Skeletal muscle satellite cell (primary cell): ENCODE measurements at regions not wholly inside any gene's neighbourhood (a gene's known extent, or its start where the extent isn't known, plus 50 kb on each side); places are given as distances from the start of the nearest gene placed in this dataset.
"Not testable (repeated sequence)": the region's sequence is repeated elsewhere in the genome, so short reads cannot be mapped to it uniquely, and the experiment has no call there.

Experiments used
- H3K27me3 ChIP-seq: 2 replicates; pipeline ENCODE4 v1.7.0; 2013; ENCODE audit warnings: low read length; ENCODE audit not compliant: control insufficient read depth, insufficient read depth
- H3K36me3 ChIP-seq: 2 replicates; pipeline ENCODE4 v1.7.0; 2013; ENCODE audit warnings: mild to moderate bottlenecking, control low read depth, low read length; ENCODE audit not compliant: insufficient read depth
- H3K4me1 ChIP-seq: 2 replicates; pipeline ENCODE4 v1.7.0; 2013; ENCODE audit warnings: low read length; ENCODE audit not compliant: control insufficient read depth, insufficient read depth
- H3K4me2 ChIP-seq: 2 replicates; pipeline ENCODE4 v1.7.0; 2013; ENCODE audit warnings: mild to moderate bottlenecking, low read length
- H3K4me3 ChIP-seq: 2 replicates; pipeline ENCODE4 v1.7.0; 2013; ENCODE audit warnings: low read length
- H3K9ac ChIP-seq: 2 replicates; pipeline ENCODE4 v1.7.0; 2013; ENCODE audit warnings: mild to moderate bottlenecking, low read depth, low read length, moderate library complexity
- H3K9me3 ChIP-seq: replicated peaks from 2 replicates; pipeline ENCODE4 v1.7.0; 2013; ENCODE audit warnings: mild to moderate bottlenecking, control low read depth, low read length

- H3K9me3 ChIP-seq, H3K4me3 ChIP-seq, H3K36me3 ChIP-seq, H3K9ac ChIP-seq, H3K4me1 ChIP-seq, H3K4me2 ChIP-seq: not testable (repeated sequence)
- H3K27me3 ChIP-seq = peaks cover 31% of the 10 kb centered on the region
These were observed 275.5 kb downstream of the C7orf25 start for GRCh38 chr7:42636380-42636779.

DNA sequence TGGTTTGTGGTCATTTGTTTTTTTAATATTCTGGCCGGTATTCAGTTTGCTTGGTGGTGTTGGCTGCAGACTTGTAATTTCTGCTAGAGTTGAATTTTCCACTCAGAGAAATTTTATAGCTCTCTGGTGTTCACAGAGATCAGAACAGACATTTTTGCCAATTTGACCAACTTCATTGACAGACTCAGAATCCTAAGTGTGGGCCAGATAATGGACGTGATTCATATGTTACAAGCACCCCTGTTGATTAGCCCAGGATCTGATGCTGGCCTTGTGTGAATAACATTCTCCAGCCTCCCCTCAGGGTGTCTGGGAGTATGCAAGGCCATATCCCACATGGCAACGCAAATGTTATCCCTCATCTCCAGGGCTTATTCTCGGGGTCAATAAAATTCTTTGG lies 283.8 kb downstream of the C7orf25 start:
- H3K9ac ChIP-seq = no peak overlapping the region
- H3K27me3 ChIP-seq = peaks cover 20% of the 10 kb centered on the region
- no peak overlapping the region for H3K4me2 ChIP-seq
- no peaks in the 10 kb centered on the region for H3K9me3 ChIP-seq
- H3K4me1 ChIP-seq = no peaks in the 10 kb centered on the region
- no peak overlapping the region for H3K4me3 ChIP-seq
- no peaks in the 10 kb centered on the region for H3K36me3 ChIP-seq

DNA sequence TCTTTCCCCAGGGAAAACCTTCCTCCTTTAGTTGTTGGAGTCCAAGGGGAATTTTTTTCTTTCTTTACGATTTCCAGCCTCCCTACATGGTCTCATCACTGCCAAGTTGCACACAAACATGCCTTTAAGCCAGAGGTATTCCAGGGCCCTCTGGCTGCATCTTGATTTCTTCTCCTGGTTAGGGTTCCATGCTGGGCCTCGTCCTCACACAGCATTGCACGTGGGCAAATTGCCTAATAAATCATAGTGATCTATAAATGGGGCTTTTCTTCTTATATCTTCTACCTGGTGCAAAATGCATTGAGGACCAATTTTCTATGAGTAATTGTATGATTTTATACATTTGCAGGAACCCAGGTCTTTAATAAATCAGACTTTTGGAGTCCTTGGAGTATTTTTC lies 284.2 kb downstream of the C7orf25 start:
- Histone ChIP-seq H3K27me3 (peaks cover 17% of the 10 kb centered on the region), H3K9me3 (no peaks in the 10 kb centered on the region), H3K9ac (no peak overlapping the region), H3K4me3 (no peak overlapping the region), H3K4me1 (no peaks in the 10 kb centered on the region), H3K4me2 (no peak overlapping the region), H3K36me3 (no peaks in the 10 kb centered on the region)

DNA sequence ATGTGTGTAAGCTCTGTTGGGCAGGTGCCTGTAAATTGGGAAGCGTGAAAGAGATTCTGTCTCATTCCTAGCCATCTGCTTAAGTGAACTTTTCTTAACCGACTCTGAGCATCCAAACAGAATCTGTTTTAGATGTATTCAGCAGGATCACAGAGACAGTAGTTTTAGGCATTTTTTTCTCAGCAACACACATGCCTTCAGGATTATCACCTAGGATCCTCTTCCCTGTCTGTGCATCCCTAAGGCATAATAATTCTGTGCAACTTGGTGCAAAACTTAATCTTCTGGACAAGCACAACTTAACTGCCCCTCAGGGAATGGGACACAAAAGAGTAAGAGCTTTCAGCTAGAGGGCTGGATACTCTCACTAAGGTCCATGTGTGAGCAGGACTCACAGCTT lies 284.8 kb downstream of the C7orf25 start:
- H3K27me3 ChIP-seq = peaks cover 12% of the 10 kb centered on the region
- H3K9ac ChIP-seq = no peak overlapping the region
- H3K4me1 ChIP-seq = no peaks in the 10 kb centered on the region
- H3K9me3 ChIP-seq = no peaks in the 10 kb centered on the region
- no peak overlapping the region for H3K4me2 ChIP-seq
- no peak overlapping the region for H3K4me3 ChIP-seq
- H3K36me3 ChIP-seq = no peaks in the 10 kb centered on the region

- H3K9me3 ChIP-seq = no peaks in the 10 kb centered on the region
- no peak overlapping the region for H3K4me3 ChIP-seq
- H3K27me3 ChIP-seq = no peaks in the 10 kb centered on the region
- no peak overlapping the region for H3K4me2 ChIP-seq
- H3K36me3 ChIP-seq = no peaks in the 10 kb centered on the region
- H3K9ac ChIP-seq = no peak overlapping the region
- no peaks in the 10 kb centered on the region for H3K4me1 ChIP-seq
These were observed 286.4 kb downstream of the C7orf25 start for GRCh38 chr7:42625421-42625820.

DNA sequence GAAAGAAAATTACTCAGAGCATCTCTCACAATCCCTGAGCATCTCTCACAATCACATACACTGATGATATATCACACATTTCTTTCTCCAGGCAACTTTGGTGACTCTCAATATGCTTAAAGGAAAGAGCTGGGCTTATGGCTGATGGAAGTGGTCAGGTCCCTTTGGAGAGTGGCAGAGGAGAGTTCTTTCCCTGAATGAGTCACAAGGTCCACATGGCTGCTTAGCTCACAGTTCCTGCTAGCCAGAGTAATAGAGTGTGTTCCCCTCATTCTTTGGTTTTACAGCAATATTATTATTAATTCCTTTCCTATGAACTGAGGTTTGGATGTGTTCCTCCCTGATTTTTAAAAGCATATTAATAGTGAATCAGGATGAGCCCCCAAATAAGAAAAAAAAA lies 287.4 kb downstream of the C7orf25 start:
- Histone ChIP-seq H3K4me2 (no peak overlapping the region), H3K36me3 (no peaks in the 10 kb centered on the region), H3K27me3 (no peaks in the 10 kb centered on the region), H3K4me3 (no peak overlapping the region), H3K9me3 (no peaks in the 10 kb centered on the region), H3K4me1 (no peaks in the 10 kb centered on the region), H3K9ac (no peak overlapping the region)

DNA sequence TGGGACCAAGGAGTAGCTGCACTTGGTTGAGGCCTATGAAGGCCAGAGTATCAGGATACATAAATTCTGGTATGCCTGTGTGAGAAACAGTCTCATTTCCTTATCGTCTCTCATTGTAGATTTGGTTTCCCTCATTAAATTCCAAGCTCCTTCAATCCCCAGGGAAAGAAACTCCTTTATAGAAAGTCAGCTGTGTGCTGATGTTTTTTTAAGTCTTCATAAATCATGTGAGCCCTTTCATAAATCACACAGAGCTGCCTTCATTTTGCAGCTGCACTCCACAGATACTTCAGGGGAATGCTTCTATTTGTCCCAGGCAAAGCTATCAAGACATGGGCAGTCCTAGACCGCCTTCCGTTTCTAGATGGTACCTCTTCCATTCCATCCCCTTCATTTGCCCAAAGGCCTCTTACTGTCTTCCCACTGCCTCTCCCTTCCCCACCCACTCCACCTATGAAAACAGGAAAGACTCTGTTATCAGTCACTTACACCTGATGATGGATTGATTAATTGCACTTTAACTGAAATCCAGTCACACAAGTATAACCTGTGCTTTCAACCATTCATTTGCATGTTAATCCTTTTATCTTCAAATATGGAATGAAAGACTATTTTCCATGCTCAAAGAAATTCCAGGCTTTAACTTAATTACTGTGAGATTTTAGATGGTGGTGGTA lies 290.2 kb downstream of the C7orf25 start:
- Histone ChIP-seq H3K4me2 (no peak overlapping the region), H3K4me3 (no peak overlapping the region), H3K36me3 (no peaks in the 10 kb centered on the region), H3K27me3 (peaks cover 6% of the 10 kb centered on the region), H3K4me1 (no peaks in the 10 kb centered on the region), H3K9me3 (no peaks in the 10 kb centered on the region), H3K9ac (no peak overlapping the region)

- H3K9me3 ChIP-seq = no peaks in the 10 kb centered on the region
- no peaks in the 10 kb centered on the region for H3K36me3 ChIP-seq
- no peak overlapping the region for H3K4me2 ChIP-seq
- no peak overlapping the region for H3K4me3 ChIP-seq
- no peaks in the 10 kb centered on the region for H3K4me1 ChIP-seq
- no peak overlapping the region for H3K9ac ChIP-seq
- H3K27me3 ChIP-seq = peaks cover 14% of the 10 kb centered on the region
These were observed 293.1 kb downstream of the C7orf25 start for GRCh38 chr7:42618651-42619360.

DNA sequence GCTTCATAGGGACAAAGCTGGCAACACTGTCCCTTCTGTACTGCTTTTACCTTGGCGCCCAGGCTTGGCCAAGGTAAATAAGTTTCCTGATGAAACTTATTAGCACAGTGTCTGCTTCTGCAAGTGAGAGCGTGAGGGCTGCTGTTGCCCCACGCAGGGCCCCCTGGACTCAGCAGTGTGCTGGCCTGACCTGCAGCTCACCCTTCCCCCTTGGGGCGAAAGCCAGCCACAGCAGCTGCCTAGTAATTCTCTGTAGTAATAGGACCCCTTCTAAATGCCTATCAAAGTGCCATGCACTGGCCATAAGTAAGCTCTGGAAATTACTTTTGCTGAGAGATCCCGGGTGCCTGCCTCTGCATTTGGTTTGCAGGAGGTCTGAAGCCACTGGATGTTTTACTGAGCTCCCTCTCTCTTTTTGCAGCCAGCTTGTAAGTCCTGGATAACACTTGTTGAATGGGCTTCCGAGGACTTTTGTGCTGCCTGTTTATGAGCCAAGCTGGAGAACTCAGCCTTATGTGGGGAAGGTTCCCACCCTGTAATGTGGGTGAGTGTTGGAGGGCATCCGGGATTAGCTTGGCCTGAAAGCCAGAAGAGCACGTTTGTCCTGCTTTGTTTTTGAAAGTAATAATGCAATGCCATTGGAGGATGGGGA lies 293.9 kb downstream of the C7orf25 start:
- no peak overlapping the region for H3K9ac ChIP-seq

GRCh38 chr7:42617071-42617765 lies 294.7 kb downstream of the C7orf25 start:
- H3K9ac ChIP-seq = no peak overlapping the region
- no peaks in the 10 kb centered on the region for H3K4me1 ChIP-seq
- H3K4me3 ChIP-seq = no peak overlapping the region
- no peaks in the 10 kb centered on the region for H3K36me3 ChIP-seq
- peaks cover 19% of the 10 kb centered on the region for H3K27me3 ChIP-seq
- H3K9me3 ChIP-seq = no peaks in the 10 kb centered on the region
- no peak overlapping the region for H3K4me2 ChIP-seq

More for the DNA sequence above, 293.9 kb downstream of the C7orf25 start:
- H3K4me2 ChIP-seq = no peak overlapping the region
- H3K4me1 ChIP-seq = no peaks in the 10 kb centered on the region
- no peak overlapping the region for H3K4me3 ChIP-seq
- no peaks in the 10 kb centered on the region for H3K9me3 ChIP-seq
- peaks cover 19% of the 10 kb centered on the region for H3K27me3 ChIP-seq
- no peaks in the 10 kb centered on the region for H3K36me3 ChIP-seq

- no peaks in the 10 kb centered on the region for H3K36me3 ChIP-seq
- H3K4me3 ChIP-seq = no peak overlapping the region
- no peak overlapping the region for H3K9ac ChIP-seq
- no peaks in the 10 kb centered on the region for H3K9me3 ChIP-seq
- no peak overlapping the region for H3K4me2 ChIP-seq
- H3K27me3 ChIP-seq = peaks cover 19% of the 10 kb centered on the region
- no peaks in the 10 kb centered on the region for H3K4me1 ChIP-seq
These were observed 297.2 kb downstream of the C7orf25 start for GRCh38 chr7:42614636-42615035.
